Astrocyte (in vitro differentiated cells and primary cell): ENCODE measurements at regions not wholly inside any gene's neighbourhood (a gene's known extent, or its start where the extent isn't known, plus 50 kb on each side); places are given as distances from the start of the nearest gene placed in this dataset.

Experiments used
- EZH2 ChIP-seq: IDR thresholded peaks from 2 replicates; pipeline ENCODE4 v1.6.1; 2012; ENCODE audit warnings: mild to moderate bottlenecking, low read length, inconsistent platforms; ENCODE audit not compliant: insufficient read depth
- TF ChIP-seq, protein P1 (sequence below): IDR thresholded peaks from 2 replicates; pipeline ENCODE4 v1.5.1; 2011; ENCODE audit warnings: low read depth, mild to moderate bottlenecking, inconsistent platforms, low read length, moderate library complexity; ENCODE audit not compliant: insufficient read depth

DNA sequence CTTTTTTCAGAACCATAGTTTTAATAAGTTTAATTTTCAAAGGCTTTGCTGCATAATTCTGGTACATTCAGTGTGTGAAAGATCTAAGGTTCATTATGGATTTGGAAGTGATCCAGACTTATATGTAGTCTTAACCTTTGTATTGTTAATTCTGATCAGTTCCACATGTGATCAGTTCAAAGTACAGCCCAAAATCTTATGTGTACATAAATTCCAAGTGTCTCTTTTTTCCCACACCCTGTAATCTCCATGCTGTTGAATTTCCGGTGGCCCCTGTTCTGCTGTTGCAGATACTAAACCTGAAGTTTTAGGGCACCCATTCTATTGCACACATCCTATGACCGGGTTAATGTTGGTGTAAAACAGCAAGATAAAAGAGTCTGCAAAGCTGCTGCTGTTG, 1147.5 kb upstream of the CDH8 start:
- TF ChIP-seq, protein P1, sequence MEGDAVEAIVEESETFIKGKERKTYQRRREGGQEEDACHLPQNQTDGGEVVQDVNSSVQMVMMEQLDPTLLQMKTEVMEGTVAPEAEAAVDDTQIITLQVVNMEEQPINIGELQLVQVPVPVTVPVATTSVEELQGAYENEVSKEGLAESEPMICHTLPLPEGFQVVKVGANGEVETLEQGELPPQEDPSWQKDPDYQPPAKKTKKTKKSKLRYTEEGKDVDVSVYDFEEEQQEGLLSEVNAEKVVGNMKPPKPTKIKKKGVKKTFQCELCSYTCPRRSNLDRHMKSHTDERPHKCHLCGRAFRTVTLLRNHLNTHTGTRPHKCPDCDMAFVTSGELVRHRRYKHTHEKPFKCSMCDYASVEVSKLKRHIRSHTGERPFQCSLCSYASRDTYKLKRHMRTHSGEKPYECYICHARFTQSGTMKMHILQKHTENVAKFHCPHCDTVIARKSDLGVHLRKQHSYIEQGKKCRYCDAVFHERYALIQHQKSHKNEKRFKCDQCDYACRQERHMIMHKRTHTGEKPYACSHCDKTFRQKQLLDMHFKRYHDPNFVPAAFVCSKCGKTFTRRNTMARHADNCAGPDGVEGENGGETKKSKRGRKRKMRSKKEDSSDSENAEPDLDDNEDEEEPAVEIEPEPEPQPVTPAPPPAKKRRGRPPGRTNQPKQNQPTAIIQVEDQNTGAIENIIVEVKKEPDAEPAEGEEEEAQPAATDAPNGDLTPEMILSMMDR, result no peak
- TF ChIP-seq EZH2, result no peak
